Parathyroid adenoma (tissue), 2 donors: ENCODE measurements at regions not wholly inside any gene's neighbourhood (a gene's known extent, or its start where the extent isn't known, plus 50 kb on each side); places are given as distances from the start of the nearest gene placed in this dataset.

Experiments used
- H2AFZ ChIP-seq: fragments of 300-600 bp; sonication (generic); one replicate; pipeline ENCODE4 v1.7.0; 2017; ENCODE audit warnings: antibody characterized with exemption, mild to moderate bottlenecking
- H3K27ac ChIP-seq: fragments of 300-600 bp; sonication (generic); one replicate; pipeline ENCODE4 v1.7.0; 2017
- H3K27me3 ChIP-seq: fragments of 300-600 bp; sonication (generic); one replicate; pipeline ENCODE4 v1.7.0; 2017; ENCODE audit warnings: low read length; ENCODE audit not compliant: control insufficient read depth, insufficient read depth
- H3K36me3 ChIP-seq: fragments of 300-600 bp; sonication (generic); one replicate; pipeline ENCODE4 v1.7.0; 2017; ENCODE audit warnings: low read length; ENCODE audit not compliant: control insufficient read depth, insufficient read depth
- H3K4me1 ChIP-seq: fragments of 300-600 bp; sonication (generic); one replicate; pipeline ENCODE4 v1.7.0; 2017; ENCODE audit warnings: control low read depth
- H3K4me2 ChIP-seq: fragments of 300-600 bp; sonication (generic); one replicate; pipeline ENCODE4 v1.7.0; 2017; ENCODE audit warnings: low read length
- H3K4me3 ChIP-seq: fragments of 300-600 bp; sonication (generic); one replicate; pipeline ENCODE4 v1.7.0; 2017; ENCODE audit warnings: low read depth, low read length
- H3K79me2 ChIP-seq: fragments of 300-600 bp; sonication (generic); one replicate; pipeline ENCODE4 v1.7.0; 2017; ENCODE audit warnings: control low read depth
- H3K9ac ChIP-seq: fragments of 300-600 bp; sonication (generic); one replicate; pipeline ENCODE4 v1.7.0; 2017; ENCODE audit warnings: mild to moderate bottlenecking
- H3K9me3 ChIP-seq: fragments of 300-600 bp; sonication (generic); one replicate; pipeline ENCODE4 v1.7.0; 2017; ENCODE audit warnings: low read length; ENCODE audit not compliant: control insufficient read depth
- TF ChIP-seq, protein P1 (sequence below): fragments of 300-600 bp; sonication (generic); IDR thresholded peaks from one replicate; pipeline ENCODE4 v1.7.0; 2017; ENCODE audit warnings: antibody characterized with exemption, mild to moderate bottlenecking
- donor health status: primary hyperparathyroidism.

GRCh38 chr10:78900715-78901430 lies 167.9 kb upstream of the ZMIZ1 start:
- Histone ChIP-seq H3K9me3 (no peaks in the 10 kb centered on the region), H3K4me3 (no peak overlapping the region), H3K79me2 (no peaks in the 10 kb centered on the region), H3K4me1 (no peaks in the 10 kb centered on the region), H3K36me3 (no peaks in the 10 kb centered on the region), H3K27ac (no peak overlapping the region), H3K27me3 (no peaks in the 10 kb centered on the region), H3K4me2 (no peak overlapping the region), H3K9ac (no peak overlapping the region), H2AFZ (no peak overlapping the region)
- TF ChIP-seq, protein P1, sequence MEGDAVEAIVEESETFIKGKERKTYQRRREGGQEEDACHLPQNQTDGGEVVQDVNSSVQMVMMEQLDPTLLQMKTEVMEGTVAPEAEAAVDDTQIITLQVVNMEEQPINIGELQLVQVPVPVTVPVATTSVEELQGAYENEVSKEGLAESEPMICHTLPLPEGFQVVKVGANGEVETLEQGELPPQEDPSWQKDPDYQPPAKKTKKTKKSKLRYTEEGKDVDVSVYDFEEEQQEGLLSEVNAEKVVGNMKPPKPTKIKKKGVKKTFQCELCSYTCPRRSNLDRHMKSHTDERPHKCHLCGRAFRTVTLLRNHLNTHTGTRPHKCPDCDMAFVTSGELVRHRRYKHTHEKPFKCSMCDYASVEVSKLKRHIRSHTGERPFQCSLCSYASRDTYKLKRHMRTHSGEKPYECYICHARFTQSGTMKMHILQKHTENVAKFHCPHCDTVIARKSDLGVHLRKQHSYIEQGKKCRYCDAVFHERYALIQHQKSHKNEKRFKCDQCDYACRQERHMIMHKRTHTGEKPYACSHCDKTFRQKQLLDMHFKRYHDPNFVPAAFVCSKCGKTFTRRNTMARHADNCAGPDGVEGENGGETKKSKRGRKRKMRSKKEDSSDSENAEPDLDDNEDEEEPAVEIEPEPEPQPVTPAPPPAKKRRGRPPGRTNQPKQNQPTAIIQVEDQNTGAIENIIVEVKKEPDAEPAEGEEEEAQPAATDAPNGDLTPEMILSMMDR: no peak

DNA sequence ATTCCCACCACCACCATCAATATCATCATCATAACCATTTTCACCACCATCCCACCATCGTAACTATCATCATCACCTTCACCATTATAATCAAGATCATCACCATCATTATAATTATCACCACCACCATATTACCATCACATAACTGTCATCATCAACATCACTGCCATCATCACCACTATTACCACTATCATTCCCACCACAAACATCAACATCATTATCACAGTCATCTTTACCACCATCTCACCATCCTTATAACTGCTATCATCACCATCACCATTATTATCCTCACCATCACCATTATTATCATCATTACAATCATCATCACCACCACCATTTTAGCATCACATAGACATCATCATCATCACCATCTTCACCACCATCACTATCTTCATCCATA lies 167.1 kb upstream of the ZMIZ1 start:
- no peak overlapping the region for H3K9ac ChIP-seq
- H3K4me1 ChIP-seq: no peaks in the 10 kb centered on the region
- no peaks in the 10 kb centered on the region for H3K9me3 ChIP-seq
- no peaks in the 10 kb centered on the region for H3K79me2 ChIP-seq
- H3K36me3 ChIP-seq: no peaks in the 10 kb centered on the region
- H2AFZ ChIP-seq: no peak overlapping the region
- H3K4me2 ChIP-seq: no peak overlapping the region
- no peaks in the 10 kb centered on the region for H3K27me3 ChIP-seq
- TF ChIP-seq, protein P1: no peak
- no peak overlapping the region for H3K27ac ChIP-seq
- H3K4me3 ChIP-seq: no peak overlapping the region

- H3K4me3 ChIP-seq: no peak overlapping the region
- H3K27ac ChIP-seq: no peak overlapping the region
- H3K4me2 ChIP-seq: no peak overlapping the region
- no peaks in the 10 kb centered on the region for H3K9me3 ChIP-seq
- H3K9ac ChIP-seq: no peak overlapping the region
- no peaks in the 10 kb centered on the region for H3K4me1 ChIP-seq
- no peaks in the 10 kb centered on the region for H3K79me2 ChIP-seq
- TF ChIP-seq, protein P1: no peak
- H3K36me3 ChIP-seq: no peaks in the 10 kb centered on the region
- no peaks in the 10 kb centered on the region for H3K27me3 ChIP-seq
- H2AFZ ChIP-seq: no peak overlapping the region
Measured at GRCh38 chr10:78902815-78903214, 166.0 kb upstream of the ZMIZ1 start.

- Histone ChIP-seq H3K4me2 (no peak overlapping the region), H3K9me3 (no peaks in the 10 kb centered on the region), H3K9ac (no peak overlapping the region), H2AFZ (no peak overlapping the region), H3K4me1 (no peaks in the 10 kb centered on the region), H3K4me3 (no peak overlapping the region), H3K27ac (no peak overlapping the region), H3K27me3 (no peaks in the 10 kb centered on the region), H3K36me3 (no peaks in the 10 kb centered on the region), H3K79me2 (no peaks in the 10 kb centered on the region)
- TF ChIP-seq, protein P1: no peak
Measured at GRCh38 chr10:78903341-78903940, 165.3 kb upstream of the ZMIZ1 start.

GRCh38 chr10:78904196-78904595 lies 164.6 kb upstream of the ZMIZ1 start:
- no peak overlapping the region for H3K9ac ChIP-seq
- no peaks in the 10 kb centered on the region for H3K4me1 ChIP-seq
- H3K4me3 ChIP-seq: no peak overlapping the region
- H3K9me3 ChIP-seq: no peaks in the 10 kb centered on the region
- no peaks in the 10 kb centered on the region for H3K36me3 ChIP-seq
- H3K4me2 ChIP-seq: no peak overlapping the region
- H3K79me2 ChIP-seq: no peaks in the 10 kb centered on the region
- H2AFZ ChIP-seq: no peak overlapping the region
- no peak overlapping the region for H3K27ac ChIP-seq
- TF ChIP-seq, protein P1: no peak
- H3K27me3 ChIP-seq: no peaks in the 10 kb centered on the region
